ENCODE measurements at regions not wholly inside any gene's neighbourhood (a gene's known extent, or its start where the extent isn't known, plus 50 kb on each side); places are given as distances from the start of the nearest gene placed in this dataset.

DNA sequence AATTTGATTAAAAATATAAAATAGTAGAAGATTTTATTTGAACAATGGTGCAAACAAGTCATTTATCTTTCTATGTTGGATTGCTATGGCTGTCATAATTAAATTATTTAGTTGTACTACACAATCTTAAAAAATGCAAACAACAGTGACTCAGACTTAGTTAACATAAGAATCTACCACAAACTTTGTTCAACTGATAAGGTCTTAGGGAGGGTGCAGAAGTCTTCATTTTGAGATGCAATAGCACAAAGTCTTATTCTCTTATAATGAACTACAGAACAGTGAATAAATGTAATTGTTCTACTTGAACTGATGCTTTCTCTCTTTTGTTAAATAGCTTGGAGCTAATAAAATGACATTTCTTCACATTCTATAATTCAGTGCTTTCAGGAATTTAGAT is 482.8 kb upstream of the NAALADL2 start (continued):
- no peak for TF ChIP-seq GTF2F1 (IDR thresholded peaks at IDR 0.05; ENCODE audit: borderline replicate concordance, low read depth, low read length)
- no peak for TF ChIP-seq SP2 (IDR thresholded peaks at IDR 0.05; ENCODE audit: low read length)
- no peak for TF ChIP-seq SIX5 (IDR thresholded peaks at IDR 0.05; ENCODE audit: low read depth, low read length)
- TF ChIP-seq CBX5 (IDR thresholded peaks at IDR 0.05; ENCODE audit: low read depth, low read length): no peak
- no peak for TF ChIP-seq POLR2AphosphoS5 (IDR thresholded peaks at IDR 0.05; ENCODE audit: low read depth, low read length)
